Colonic mucosa (tissue), 4 donors: ENCODE measurements at regions not wholly inside any gene's neighbourhood (a gene's known extent, or its start where the extent isn't known, plus 50 kb on each side); places are given as distances from the start of the nearest gene placed in this dataset.
"Not testable (repeated sequence)": the region's sequence is repeated elsewhere in the genome, so short reads cannot be mapped to it uniquely, and the experiment has no call there.

Source experiments
- DNase-seq: peaks from one replicate; pipeline ENCODE4 v3.0.0-alpha.2; 2020
- H3K27ac ChIP-seq: fragments of 200-600 bp; one replicate; pipeline ENCODE4 v1.8.0; 2021
- H3K27me3 ChIP-seq: fragments of 200-600 bp; one replicate; pipeline ENCODE4 v1.8.0; 2021
- H3K36me3 ChIP-seq: fragments of 200-600 bp; one replicate; pipeline ENCODE4 v1.8.0; 2021
- H3K4me1 ChIP-seq: fragments of 200-600 bp; one replicate; pipeline ENCODE4 v1.8.0; 2021; ENCODE audit warnings: mild to moderate bottlenecking
- H3K4me3 ChIP-seq: fragments of 200-600 bp; one replicate; pipeline ENCODE4 v1.8.0; 2021
- H3K9ac ChIP-seq, 2 donors: one replicate each; pipeline ENCODE4 v1.7.0; 2013; ENCODE audit warnings: control low read depth in 2 of 2, low read depth in 2 of 2, low read length in 2 of 2
- H3K9me3 ChIP-seq: fragments of 200-600 bp; one replicate; pipeline ENCODE4 v1.8.0; 2021
- intact Hi-C: fragments of 100-400 bp; cut with DNase I; formaldehyde crosslinking; loops from one replicate; pipeline ENCODE4 v1.14.1; 2022
- TF ChIP-seq, protein P1 (sequence below): fragments of 200-600 bp; IDR thresholded peaks from one replicate; pipeline ENCODE4 v1.8.0; 2022; ENCODE audit warnings: antibody characterized with exemption, mild to moderate bottlenecking
- donor health status: healthy.
- donor health status: DM: no; HTN: no; CAD: no.
- donor health status: DM: no; HTN: no; CAD: no.

DNA sequence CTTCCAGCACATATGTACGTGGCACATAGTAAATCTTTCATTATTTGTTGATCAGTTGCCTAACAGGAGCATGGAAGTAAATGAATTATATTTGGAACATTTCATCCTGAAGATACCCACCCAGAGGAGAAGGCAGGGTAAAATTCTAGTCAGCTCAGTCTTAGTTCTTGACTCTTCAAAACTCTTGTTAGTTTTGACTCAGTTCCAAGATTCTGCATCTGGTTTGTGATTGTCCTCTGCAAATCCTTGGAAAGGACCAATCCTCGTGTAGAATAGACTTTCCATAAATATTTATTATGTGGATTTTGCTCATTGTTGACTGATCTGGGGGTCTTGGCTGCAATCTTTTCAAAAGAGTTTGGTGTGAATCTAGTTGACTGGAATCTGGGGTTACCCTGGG lies 257.5 kb upstream of the FAT1 start:
- no peaks in the 10 kb centered on the region for H3K9me3 ChIP-seq
- H3K9ac ChIP-seq: no peak overlapping the region
- no peak overlapping the region for H3K4me3 ChIP-seq
- H3K27me3 ChIP-seq: no peaks in the 10 kb centered on the region
- DNase-seq: no peak
- intact Hi-C loops: no loop called here
- no peak overlapping the region for H3K27ac ChIP-seq
- no peaks in the 10 kb centered on the region for H3K36me3 ChIP-seq
- no peaks in the 10 kb centered on the region for H3K4me1 ChIP-seq
- TF ChIP-seq, protein P1, sequence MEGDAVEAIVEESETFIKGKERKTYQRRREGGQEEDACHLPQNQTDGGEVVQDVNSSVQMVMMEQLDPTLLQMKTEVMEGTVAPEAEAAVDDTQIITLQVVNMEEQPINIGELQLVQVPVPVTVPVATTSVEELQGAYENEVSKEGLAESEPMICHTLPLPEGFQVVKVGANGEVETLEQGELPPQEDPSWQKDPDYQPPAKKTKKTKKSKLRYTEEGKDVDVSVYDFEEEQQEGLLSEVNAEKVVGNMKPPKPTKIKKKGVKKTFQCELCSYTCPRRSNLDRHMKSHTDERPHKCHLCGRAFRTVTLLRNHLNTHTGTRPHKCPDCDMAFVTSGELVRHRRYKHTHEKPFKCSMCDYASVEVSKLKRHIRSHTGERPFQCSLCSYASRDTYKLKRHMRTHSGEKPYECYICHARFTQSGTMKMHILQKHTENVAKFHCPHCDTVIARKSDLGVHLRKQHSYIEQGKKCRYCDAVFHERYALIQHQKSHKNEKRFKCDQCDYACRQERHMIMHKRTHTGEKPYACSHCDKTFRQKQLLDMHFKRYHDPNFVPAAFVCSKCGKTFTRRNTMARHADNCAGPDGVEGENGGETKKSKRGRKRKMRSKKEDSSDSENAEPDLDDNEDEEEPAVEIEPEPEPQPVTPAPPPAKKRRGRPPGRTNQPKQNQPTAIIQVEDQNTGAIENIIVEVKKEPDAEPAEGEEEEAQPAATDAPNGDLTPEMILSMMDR: no peak

DNA sequence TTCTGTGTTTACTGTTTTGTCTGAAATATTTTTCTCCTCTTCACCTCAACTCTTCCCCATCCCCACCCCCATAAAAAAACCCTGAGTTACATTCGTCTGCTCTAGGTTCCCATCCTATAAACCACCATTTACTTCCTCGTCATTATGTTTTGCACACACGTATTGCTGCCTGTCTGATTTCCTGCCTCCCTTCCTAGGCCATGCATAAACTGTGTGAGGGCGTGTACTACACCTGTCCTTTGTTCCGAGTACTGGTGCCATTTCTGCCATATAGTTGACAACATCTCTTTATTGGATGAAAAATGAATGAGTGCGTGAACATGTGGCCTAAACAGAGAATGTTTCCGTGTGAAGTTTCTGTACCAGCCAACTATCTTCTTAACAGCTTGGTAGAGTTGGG lies 258.5 kb upstream of the FAT1 start:
- no peaks in the 10 kb centered on the region for H3K9me3 ChIP-seq
- H3K27ac ChIP-seq: no peak overlapping the region
- no peaks in the 10 kb centered on the region for H3K36me3 ChIP-seq
- H3K4me3 ChIP-seq: no peak overlapping the region
- no peaks in the 10 kb centered on the region for H3K27me3 ChIP-seq
- DNase-seq: no peak
- TF ChIP-seq, protein P1: no peak
- no peaks in the 10 kb centered on the region for H3K4me1 ChIP-seq
- intact Hi-C loops: no loop called here
- H3K9ac ChIP-seq: no peak overlapping the region

DNA sequence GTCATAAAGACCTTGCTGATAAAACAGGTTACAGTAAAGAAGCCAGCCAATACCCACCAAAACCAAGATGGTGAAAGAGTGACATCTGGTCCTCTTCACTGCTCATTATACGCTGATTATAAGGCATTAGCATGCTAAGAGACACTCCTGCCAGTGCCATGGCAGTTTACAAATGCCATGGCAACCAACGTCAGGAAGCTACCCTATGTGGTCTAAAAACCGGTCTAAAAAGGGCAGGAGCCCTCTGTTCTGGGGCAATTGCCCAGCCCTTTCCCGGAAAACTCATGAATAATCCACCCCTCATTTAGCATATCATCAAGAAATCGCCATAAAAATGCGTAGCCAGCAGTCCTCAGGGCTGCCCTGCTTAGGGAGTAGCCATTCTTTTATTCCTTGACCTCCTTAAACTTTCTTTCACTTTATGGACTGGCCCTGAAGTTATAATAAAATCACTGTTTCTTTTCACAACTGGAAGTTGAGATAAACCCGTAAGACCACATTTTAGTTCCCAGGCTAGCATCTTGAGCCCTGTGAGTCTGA lies 260.5 kb upstream of the FAT1 start:
- TF ChIP-seq, protein P1: no peak
- H3K9ac ChIP-seq: no peak overlapping the region

DNA sequence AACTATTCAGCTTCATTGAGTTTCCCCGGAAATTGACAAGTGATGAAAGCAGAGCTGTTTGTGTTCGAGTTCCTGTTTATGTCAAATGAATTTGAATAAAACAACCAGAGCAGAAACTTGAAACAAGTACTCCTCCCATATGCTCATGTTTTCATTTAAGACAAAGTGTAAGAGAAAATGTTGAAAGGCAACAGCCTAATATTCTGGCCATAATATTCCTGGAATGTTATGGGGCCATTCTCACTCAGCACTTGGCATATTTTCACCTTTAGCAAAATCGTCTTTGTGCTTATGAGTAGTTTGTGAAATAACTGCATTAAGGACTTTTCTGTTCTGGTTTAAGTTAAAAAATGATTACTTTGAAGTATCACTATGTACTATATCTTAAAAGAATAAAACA lies 276.0 kb upstream of the FAT1 start:
- no peaks in the 10 kb centered on the region for H3K27me3 ChIP-seq
- no peak for DNase-seq
- H3K9ac ChIP-seq: no peak overlapping the region
- intact Hi-C loops: no loop called here
- H3K4me3 ChIP-seq: no peak overlapping the region
- H3K4me1 ChIP-seq: no peaks in the 10 kb centered on the region
- TF ChIP-seq, protein P1: no peak
- H3K27ac ChIP-seq: no peak overlapping the region
- no peaks in the 10 kb centered on the region for H3K9me3 ChIP-seq
- no peaks in the 10 kb centered on the region for H3K36me3 ChIP-seq

More for the DNA sequence above, 260.5 kb upstream of the FAT1 start:
- Histone ChIP-seq H3K36me3 (no peaks in the 10 kb centered on the region), H3K27ac (no peak overlapping the region), H3K27me3 (no peaks in the 10 kb centered on the region), H3K4me1 (no peaks in the 10 kb centered on the region), H3K4me3 (no peak overlapping the region), H3K9me3 (no peaks in the 10 kb centered on the region)
- no peak for DNase-seq
- intact Hi-C loops: no loop called here

DNA sequence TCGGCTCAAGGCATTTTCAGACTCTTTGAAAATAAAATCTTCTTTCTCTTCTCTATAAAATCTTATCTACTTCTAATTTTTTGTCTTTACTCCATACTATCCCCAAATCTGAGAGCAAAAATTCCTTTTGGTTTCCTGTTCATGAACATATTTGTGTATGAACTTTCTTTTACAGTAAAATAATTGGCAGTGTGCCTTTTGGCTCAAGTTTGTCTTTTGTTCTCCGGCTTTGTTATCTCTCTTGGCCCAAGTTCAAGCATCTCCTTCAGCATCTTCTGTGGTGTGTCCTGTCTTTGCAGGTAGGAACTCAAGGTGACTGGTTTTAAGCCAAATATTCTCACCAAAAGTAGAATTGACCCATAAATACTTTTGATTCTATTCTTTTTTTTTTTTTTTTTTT lies 276.6 kb upstream of the FAT1 start:
- H3K27ac ChIP-seq: no peak overlapping the region
- no peak for DNase-seq

DNA sequence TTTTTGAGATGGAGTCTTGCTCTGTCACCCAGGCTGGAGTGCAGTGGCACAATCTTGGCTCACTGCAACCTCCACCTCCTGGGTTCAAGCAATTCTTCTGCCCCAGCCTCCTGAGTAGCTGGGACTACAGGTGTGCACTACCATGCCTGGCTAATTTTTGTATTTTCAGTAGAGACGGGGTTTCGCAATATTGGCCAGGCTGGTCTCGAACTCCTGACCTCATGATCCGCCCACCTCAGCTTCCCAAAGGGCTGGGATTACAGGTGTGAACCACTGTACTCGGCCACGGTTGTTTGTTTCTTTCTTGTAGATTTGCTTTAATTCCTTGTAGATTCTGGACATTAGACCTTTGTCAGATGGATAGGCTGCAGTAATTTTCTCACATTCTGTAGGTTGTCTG lies 278.5 kb upstream of the FAT1 start:
- H3K36me3 ChIP-seq, H3K27me3 ChIP-seq, H3K4me3 ChIP-seq, H3K27ac ChIP-seq, intact Hi-C loops, H3K9me3 ChIP-seq, DNase-seq, H3K9ac ChIP-seq, H3K4me1 ChIP-seq: not testable (repeated sequence)

More for the DNA sequence above, 276.6 kb upstream of the FAT1 start:
- Histone ChIP-seq H3K36me3 (no peaks in the 10 kb centered on the region), H3K9me3 (no peaks in the 10 kb centered on the region), H3K9ac (no peak overlapping the region), H3K27me3 (no peaks in the 10 kb centered on the region), H3K4me1 (no peaks in the 10 kb centered on the region), H3K4me3 (no peak overlapping the region)
- intact Hi-C loops: no loop called here
- TF ChIP-seq, protein P1: no peak
